ENCODE measurements at regions not wholly inside any gene's neighbourhood (a gene's known extent, or its start where the extent isn't known, plus 50 kb on each side); places are given as distances from the start of the nearest gene placed in this dataset.

GRCh38 chr13:33509642-33510229 lies 224.2 kb upstream of the STARD13 start:
- TF ChIP-seq CTCF (IDR thresholded peaks at IDR 0.05) (no peak), POLR2A (IDR thresholded peaks at IDR 0.05) (peak in 1 of 2 donors; percentile 13)
